ENCODE measurements at regions not wholly inside any gene's neighbourhood (a gene's known extent, or its start where the extent isn't known, plus 50 kb on each side); places are given as distances from the start of the nearest gene placed in this dataset.
"Not testable (repeated sequence)": the region's sequence is repeated elsewhere in the genome, so short reads cannot be mapped to it uniquely, and the experiment has no call there.

GRCh38 chr9:82052081-82052480 lies 63.5 kb downstream of the SPATA31D1 start:
- DNase-seq (ENCODE audit: low read depth, low spot score) = no peak
- in situ Hi-C loops (cut with HindIII; ENCODE audit: low pct_unique_long_range_greater_than_20kb, low sequenced_read_pairs) = no loop called here

DNA sequence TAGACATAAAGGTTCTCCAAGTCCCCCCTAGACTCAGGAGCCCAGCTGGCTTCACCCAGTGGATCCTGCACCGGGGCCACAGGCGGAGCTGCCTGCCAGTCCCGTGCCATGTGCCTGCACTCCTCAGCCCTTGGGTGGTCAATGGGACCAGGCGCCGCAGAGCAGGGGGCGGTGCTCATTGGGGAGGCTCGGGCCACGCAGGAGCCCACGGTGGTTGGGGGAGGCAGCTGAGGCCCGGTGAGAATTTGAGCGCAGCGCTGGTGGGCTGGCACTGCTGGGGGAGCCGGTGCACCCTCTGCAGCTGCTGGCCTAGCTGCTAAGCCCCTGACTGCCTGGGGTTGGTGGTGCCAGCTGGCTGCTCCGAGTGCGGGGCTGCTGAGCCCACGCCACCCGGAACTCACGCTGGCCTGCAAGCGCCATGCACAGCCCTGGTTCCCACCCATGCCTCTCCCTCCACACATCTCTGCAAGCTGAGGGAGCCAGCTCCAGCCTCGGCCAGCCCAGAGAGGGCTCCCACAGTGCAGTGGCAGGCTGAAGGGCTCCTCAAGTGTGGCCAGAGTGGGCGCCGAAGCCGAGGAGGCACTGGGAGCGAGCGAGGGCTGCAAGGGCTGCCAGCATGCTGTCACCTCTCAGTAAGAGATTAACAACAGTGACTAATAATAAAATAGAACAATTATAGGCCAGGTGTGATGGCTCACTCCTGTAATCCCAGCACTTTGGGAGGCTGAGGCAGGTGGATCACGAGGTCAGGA lies 65.9 kb downstream of the SPATA31D1 start:
- in situ Hi-C loops (cut with HindIII; ENCODE audit: low pct_unique_long_range_greater_than_20kb, low sequenced_read_pairs) = no loop called here
- DNase-seq (ENCODE audit: low read depth, low spot score) = no peak

DNA sequence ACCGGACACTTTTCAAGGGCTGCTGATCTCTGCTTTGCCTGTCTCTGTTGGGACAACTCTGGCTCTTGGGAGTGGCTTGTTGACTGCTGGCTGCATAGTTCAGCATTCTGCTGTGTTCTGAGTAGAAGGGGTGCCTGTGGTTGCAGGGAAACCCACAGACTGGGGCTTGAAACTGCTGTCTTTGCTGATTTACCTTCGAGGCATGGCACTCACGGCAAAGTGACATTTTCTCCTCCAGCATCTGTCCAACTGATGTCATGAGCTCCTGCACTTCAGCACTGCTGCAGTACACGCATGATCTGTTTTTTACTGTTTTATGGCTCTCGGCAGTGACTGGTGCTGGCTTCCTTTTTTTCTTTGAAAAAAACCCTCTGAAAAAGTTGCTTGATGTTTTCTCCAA lies 69.2 kb downstream of the SPATA31D1 start:
- DNase-seq (ENCODE audit: low read depth, low spot score) = no peak
- in situ Hi-C loops (cut with HindIII; ENCODE audit: low pct_unique_long_range_greater_than_20kb, low sequenced_read_pairs) = no loop called here

- DNase-seq (ENCODE audit: low read depth, low spot score); in situ Hi-C loops (cut with HindIII; ENCODE audit: low pct_unique_long_range_greater_than_20kb, low sequenced_read_pairs): not testable (repeated sequence)
These were observed 73.2 kb downstream of the SPATA31D1 start for GRCh38 chr9:82061801-82062200.

- no peak for DNase-seq (ENCODE audit: low read depth, low spot score)
- in situ Hi-C loops (cut with HindIII; ENCODE audit: low pct_unique_long_range_greater_than_20kb, low sequenced_read_pairs) = no loop called here
These were observed 73.7 kb downstream of the SPATA31D1 start for GRCh38 chr9:82062245-82062644.

DNA sequence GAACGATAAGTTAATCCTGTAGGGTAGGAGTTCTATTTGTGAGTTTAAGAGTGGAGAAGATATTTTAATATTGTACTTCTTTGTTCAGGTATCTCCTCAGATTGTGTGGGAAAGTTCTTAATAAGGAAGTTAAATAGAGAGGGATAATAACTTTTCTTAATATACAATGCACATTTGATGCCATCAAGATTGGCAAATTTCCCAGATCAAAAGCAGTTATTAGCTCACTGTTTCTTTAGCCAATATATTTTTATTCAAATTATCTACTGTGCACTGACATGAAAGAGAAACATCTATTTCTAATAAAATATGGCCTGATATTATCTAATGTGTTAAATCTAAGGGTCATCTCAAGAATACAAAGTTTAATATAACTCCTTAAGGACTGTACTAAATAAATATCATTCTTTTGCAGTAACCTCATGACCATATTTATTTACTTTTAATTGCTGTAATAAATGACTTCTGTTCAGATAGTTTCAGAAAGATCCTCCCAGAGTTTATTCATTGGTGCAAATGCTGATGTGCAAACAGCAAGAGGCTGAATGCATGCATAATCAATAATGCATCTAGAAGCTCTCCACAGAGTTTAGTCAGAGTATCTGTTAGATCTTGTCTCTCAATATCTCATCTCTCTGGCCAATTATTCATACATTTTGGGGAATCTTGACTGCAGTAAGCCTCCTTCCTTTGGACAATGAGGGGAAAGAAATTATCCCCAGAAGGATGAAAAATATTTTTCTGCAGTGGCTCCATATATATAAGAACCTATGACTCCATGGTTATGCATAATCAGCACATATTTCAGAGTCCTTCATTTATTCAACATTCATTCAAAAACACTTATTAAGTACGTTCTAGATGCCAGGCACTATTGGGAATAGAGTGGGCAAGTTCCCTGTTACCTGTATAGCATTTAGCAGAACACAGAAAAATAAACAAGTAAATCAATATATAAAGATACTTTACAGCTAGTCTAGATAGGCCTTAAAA lies 85.3 kb downstream of the SPATA31D1 start:
- in situ Hi-C loops (cut with HindIII; ENCODE audit: low pct_unique_long_range_greater_than_20kb, low sequenced_read_pairs) = no loop called here
- no peak for DNase-seq (ENCODE audit: low read depth, low spot score)

DNA sequence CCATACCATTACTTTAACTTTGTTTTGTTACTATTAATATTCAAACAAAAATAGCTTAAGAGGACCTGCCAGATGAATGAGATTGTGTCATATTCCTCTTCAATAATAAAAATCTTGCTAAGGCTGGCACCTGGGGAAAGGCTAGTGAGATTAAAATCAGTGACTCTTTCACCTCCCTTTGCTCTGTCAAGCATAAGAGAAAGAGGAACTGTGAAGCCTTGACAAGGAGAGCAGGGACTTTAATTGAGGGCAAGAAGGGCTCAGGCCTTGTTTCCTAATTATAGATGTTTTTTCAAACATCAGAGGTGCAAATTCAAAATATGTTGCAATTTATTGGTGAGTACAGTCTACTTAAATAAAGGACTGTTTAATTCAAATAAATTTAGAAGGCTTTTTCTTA lies 91.7 kb downstream of the SPATA31D1 start:
- DNase-seq (ENCODE audit: low read depth, low spot score) = no peak
- in situ Hi-C loops (cut with HindIII; ENCODE audit: low pct_unique_long_range_greater_than_20kb, low sequenced_read_pairs) = no loop called here

DNA sequence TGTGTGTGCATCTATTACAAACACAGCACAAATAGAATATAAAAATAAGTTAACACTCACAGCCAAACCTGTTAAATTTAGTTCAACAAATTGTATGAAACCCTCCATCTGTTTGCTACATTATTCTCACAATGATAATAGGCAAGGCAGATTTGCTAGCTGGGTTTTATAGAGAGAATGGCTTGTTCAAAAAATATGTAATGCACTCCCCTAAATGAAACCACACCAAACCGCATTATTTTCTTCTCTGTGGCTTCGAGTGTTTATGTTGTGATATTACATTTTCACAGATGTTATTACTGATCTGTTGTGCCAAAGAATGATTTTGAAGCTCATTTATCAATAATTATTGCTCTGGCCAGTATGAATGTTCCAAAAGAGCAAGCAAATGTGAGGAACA lies 92.9 kb downstream of the SPATA31D1 start:
- in situ Hi-C loops (cut with HindIII; ENCODE audit: low pct_unique_long_range_greater_than_20kb, low sequenced_read_pairs) = no loop called here
- no peak for DNase-seq (ENCODE audit: low read depth, low spot score)

DNA sequence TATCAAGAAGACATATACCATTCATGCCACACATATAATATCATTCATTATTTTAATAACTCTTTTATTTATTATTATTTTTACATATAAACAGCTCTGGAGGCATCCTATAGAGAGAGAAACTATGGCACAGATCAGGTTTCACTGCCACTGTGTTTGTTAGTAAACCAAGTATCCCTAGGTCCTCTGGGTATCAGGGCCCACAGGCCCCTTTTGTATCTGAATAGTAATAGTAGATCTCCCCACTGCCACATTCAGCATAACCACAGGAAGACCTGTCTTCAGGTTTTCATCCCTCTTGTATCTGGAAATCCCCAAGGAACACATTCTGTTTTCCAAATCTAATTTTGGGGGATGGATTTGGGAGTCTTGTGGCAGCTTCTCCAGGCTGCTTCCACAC lies 94.0 kb downstream of the SPATA31D1 start:
- in situ Hi-C loops (cut with HindIII; ENCODE audit: low pct_unique_long_range_greater_than_20kb, low sequenced_read_pairs) = no loop called here
- no peak for DNase-seq (ENCODE audit: low read depth, low spot score)

GRCh38 chr9:82088591-82088990 lies 100.0 kb downstream of the SPATA31D1 start:
- in situ Hi-C loops (cut with HindIII; ENCODE audit: low pct_unique_long_range_greater_than_20kb, low sequenced_read_pairs) = no loop called here

GRCh38 chr9:82090046-82090445 lies 101.5 kb downstream of the SPATA31D1 start:
- no peak for DNase-seq (ENCODE audit: low read depth, low spot score)
- in situ Hi-C loops (cut with HindIII; ENCODE audit: low pct_unique_long_range_greater_than_20kb, low sequenced_read_pairs) = no loop called here

More at GRCh38 chr9:82088591-82088990, 100.0 kb downstream of the SPATA31D1 start:
- DNase-seq (ENCODE audit: low read depth, low spot score) = no peak

GRCh38 chr9:82091100-82091499 lies 102.5 kb downstream of the SPATA31D1 start:
- DNase-seq (ENCODE audit: low read depth, low spot score) = no peak
- in situ Hi-C loops (cut with HindIII; ENCODE audit: low pct_unique_long_range_greater_than_20kb, low sequenced_read_pairs) = no loop called here

GRCh38 chr9:82091610-82092009 lies 103.0 kb downstream of the SPATA31D1 start:
- no peak for DNase-seq (ENCODE audit: low read depth, low spot score)
- in situ Hi-C loops (cut with HindIII; ENCODE audit: low pct_unique_long_range_greater_than_20kb, low sequenced_read_pairs) = no loop called here

- in situ Hi-C loops (cut with HindIII; ENCODE audit: low pct_unique_long_range_greater_than_20kb, low sequenced_read_pairs) = no loop called here
- DNase-seq (ENCODE audit: low read depth, low spot score) = peak; percentile 25
These were observed 112.9 kb downstream of the SPATA31D1 start for GRCh38 chr9:82101475-82101874.

DNA sequence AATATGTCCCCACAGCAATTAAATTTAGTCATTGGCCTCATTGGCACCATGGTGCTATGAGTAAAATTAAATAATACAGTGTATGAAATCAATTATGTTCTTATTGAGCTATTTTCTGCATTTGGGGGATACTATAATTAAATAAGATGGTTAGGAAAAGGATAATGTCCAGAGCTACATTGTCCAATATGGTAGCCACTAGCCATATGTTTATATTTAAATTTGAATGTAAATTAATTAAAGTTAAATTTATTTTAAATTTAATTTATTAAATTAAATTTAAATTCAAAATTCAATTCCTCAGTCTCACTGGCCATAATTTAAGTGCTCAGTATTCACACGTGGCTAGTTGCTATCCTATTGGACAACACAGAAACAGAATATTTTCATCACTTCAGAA lies 115.7 kb downstream of the SPATA31D1 start:
- no peak for DNase-seq (ENCODE audit: low read depth, low spot score)
- in situ Hi-C loops (cut with HindIII; ENCODE audit: low pct_unique_long_range_greater_than_20kb, low sequenced_read_pairs) = no loop called here

DNA sequence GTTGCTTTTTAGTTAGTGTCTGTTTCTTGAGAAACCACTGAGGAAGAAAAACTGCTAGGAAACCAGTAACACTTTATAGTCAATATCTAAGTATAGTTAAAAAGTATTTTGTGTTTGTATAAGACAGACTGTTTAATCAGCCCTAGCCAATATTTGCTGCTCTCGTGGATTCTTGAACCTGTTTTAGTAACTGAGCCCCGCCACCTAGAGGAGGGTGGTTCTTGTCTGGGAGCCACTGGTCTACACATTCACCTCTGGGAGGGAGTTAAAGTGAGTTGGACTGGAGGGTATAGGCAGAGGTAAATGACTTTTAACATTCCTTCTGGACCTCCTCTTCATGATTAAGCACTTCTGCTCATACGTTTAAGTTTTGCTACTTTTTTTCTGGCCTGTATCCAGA lies 117.2 kb downstream of the SPATA31D1 start:
- peak; percentile 17 for DNase-seq (ENCODE audit: low read depth, low spot score)
- in situ Hi-C loops (cut with HindIII; ENCODE audit: low pct_unique_long_range_greater_than_20kb, low sequenced_read_pairs) = no loop called here

GRCh38 chr9:82106536-82106935 lies 118.0 kb downstream of the SPATA31D1 start:
- in situ Hi-C loops (cut with HindIII; ENCODE audit: low pct_unique_long_range_greater_than_20kb, low sequenced_read_pairs) = no loop called here

DNA sequence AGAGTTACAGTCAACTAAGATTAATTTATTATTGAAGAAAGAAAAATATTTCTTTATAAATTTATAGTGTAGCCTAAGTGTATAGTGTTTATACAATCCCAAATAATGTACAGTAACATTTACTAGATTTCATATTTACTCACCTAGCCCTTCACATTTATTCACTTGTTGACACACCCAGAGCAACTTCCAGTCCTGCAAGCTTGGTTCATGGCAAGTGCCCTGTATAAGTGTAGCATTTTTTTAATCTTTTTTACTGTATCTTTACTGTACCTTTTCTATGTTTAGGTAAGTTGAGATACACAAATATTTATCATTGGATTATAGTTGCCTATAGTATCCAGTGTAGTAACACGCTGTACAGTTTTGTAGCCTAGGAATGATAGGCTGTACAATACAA lies 119.9 kb downstream of the SPATA31D1 start:
- no peak for DNase-seq (ENCODE audit: low read depth, low spot score)
- in situ Hi-C loops (cut with HindIII; ENCODE audit: low pct_unique_long_range_greater_than_20kb, low sequenced_read_pairs) = no loop called here

More at GRCh38 chr9:82106536-82106935, 118.0 kb downstream of the SPATA31D1 start:
- DNase-seq (ENCODE audit: low read depth, low spot score) = peak; percentile 24

DNA sequence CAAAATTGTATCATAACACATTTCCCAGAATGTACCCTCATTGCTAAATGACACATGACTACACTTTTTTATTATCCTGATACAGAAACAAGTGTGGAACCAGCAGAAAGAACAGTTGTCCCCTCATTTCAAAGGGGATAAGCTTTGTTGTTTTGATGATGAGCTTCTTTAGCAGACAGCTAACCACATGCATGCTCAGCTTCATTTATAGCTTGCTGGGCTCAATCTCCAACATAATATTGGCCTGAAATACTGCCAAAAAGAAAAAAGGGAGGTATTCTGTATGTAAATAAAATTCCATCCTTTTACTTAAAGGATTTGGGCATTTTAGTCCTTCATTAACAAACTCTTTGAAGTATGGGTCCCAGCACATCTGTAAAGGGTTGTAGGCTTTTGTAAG lies 120.4 kb downstream of the SPATA31D1 start:
- in situ Hi-C loops (cut with HindIII; ENCODE audit: low pct_unique_long_range_greater_than_20kb, low sequenced_read_pairs) = no loop called here
- DNase-seq (ENCODE audit: low read depth, low spot score) = no peak
